H1 (cell line): ENCODE measurements at regions not wholly inside any gene's neighbourhood (a gene's known extent, or its start where the extent isn't known, plus 50 kb on each side); places are given as distances from the start of the nearest gene placed in this dataset.

Source experiments
- CTCF ChIA-PET: fragments of 300-600 bp; sonication (Branson Sonifier 250); formaldehyde crosslinking; loops from one replicate; lab custom pipeline; 2021; ENCODE audit not compliant: partially characterized antibody; lab: Charles Lee
- POLR2A ChIA-PET: fragments of 300-600 bp; sonication (Branson Sonifier 250); formaldehyde crosslinking; loops from one replicate; lab custom pipeline; 2021; ENCODE audit warnings: inconsistent platforms; ENCODE audit not compliant: partially characterized antibody; lab: Charles Lee
- DNase-seq, 2 experiments: peaks; one replicate each; pipeline versions ENCODE4 v3.0.0 to v3.0.0-alpha.2; 2010 to 2022; ENCODE audit warnings: low spot score in 2 of 2, low read depth in 1 of 2, mixed read lengths in 1 of 2
- FAIRE-seq: peaks from 2 replicates; lab custom pipeline; 2011; peaks lifted over from hg19 to GRCh38; lab: Jason Lieb, UNC
- H2AFZ ChIP-seq: 2 replicates; pipeline ENCODE4 v1.8.1; 2012; ENCODE audit warnings: low read length, inconsistent platforms
- H2AK5ac ChIP-seq: 2 replicates; pipeline ENCODE4 v1.6.1; 2013; ENCODE audit warnings: low read depth, low read length
- H2BK120ac ChIP-seq: replicated peaks from 2 replicates; pipeline ENCODE3; 2013; ENCODE audit warnings: low read depth, low read length, inconsistent platforms
- H2BK12ac ChIP-seq: 2 replicates; pipeline ENCODE4 v1.6.1; 2013; ENCODE audit warnings: low read depth, low read length
- H2BK15ac ChIP-seq: 2 replicates; pipeline ENCODE4 v1.6.1; 2013; ENCODE audit warnings: low read length
- H2BK20ac ChIP-seq: 2 replicates; pipeline ENCODE4 v1.6.1; 2013; ENCODE audit warnings: low read length
- H2BK5ac ChIP-seq: 2 replicates; pipeline ENCODE4 v1.6.1; 2013; ENCODE audit warnings: low read depth, low read length
- H3K14ac ChIP-seq: 2 replicates; pipeline ENCODE4 v1.6.1; 2013; ENCODE audit warnings: inconsistent platforms; ENCODE audit not compliant: insufficient read length
- H3K18ac ChIP-seq: 2 replicates; pipeline ENCODE4 v1.6.1; 2013; ENCODE audit warnings: low read length; ENCODE audit errors: extremely low read depth
- H3K23ac ChIP-seq: 2 replicates; pipeline ENCODE4 v1.6.1; 2013; ENCODE audit warnings: inconsistent platforms; ENCODE audit not compliant: insufficient read length
- H3K23me2 ChIP-seq: 2 replicates; pipeline ENCODE4 v1.6.1; 2013; ENCODE audit warnings: low read depth, low read length
- H3K27ac ChIP-seq: 2 replicates; pipeline ENCODE4 v1.6.1; 2011; ENCODE audit warnings: low read depth, low read length, inconsistent platforms
- H3K27me3 ChIP-seq, 4 experiments: replicated peaks in 1 of 4; 1 replicate in 1 of 4; 2 replicates in 3 of 4; pipeline versions ENCODE4 v1.6.1 to v1.8.1; 2011 to 2013; ENCODE audit warnings: low read length in 3 of 4, mild to moderate bottlenecking in 3 of 4, inconsistent platforms in 2 of 4, mixed read lengths in 2 of 4, moderate library complexity in 1 of 4; ENCODE audit not compliant: control insufficient read depth in 3 of 4, insufficient read depth in 3 of 4; ENCODE audit errors: extremely low read depth in 1 of 4
- H3K36me3 ChIP-seq, 4 experiments: 2 replicates each; pipeline versions ENCODE4 v1.6.1 to v1.8.1; 2011 to 2013; ENCODE audit warnings: mild to moderate bottlenecking in 4 of 4, low read length in 3 of 4, moderate library complexity in 2 of 4, control low read depth in 1 of 4, inconsistent platforms in 1 of 4; ENCODE audit not compliant: insufficient read depth in 4 of 4, control insufficient read depth in 2 of 4
- H3K4ac ChIP-seq: replicated peaks from 2 replicates; pipeline ENCODE3; 2013; ENCODE audit warnings: low read length, low read depth, mixed read lengths, inconsistent platforms; ENCODE audit not compliant: insufficient read length
- H3K4me1 ChIP-seq, 4 experiments: replicated peaks in 1 of 4; 1 replicate in 1 of 4; 2 replicates in 3 of 4; pipeline versions ENCODE4 v1.6.1 to v1.8.1; 2011 to 2013; ENCODE audit warnings: low read length in 3 of 4, inconsistent platforms in 2 of 4, mixed read lengths in 1 of 4; ENCODE audit not compliant: insufficient read depth in 4 of 4, control insufficient read depth in 3 of 4
- H3K4me2 ChIP-seq, 2 experiments: 2 replicates each; pipeline versions ENCODE4 v1.6.1 to v1.8.1; 2011 to 2013; ENCODE audit warnings: low read depth in 2 of 2, low read length in 2 of 2, control low read depth in 1 of 2, inconsistent platforms in 1 of 2, mild to moderate bottlenecking in 1 of 2; ENCODE audit not compliant: insufficient read depth in 1 of 2
- H3K4me3 ChIP-seq, 4 experiments: fragments of 200-600, 300-600 bp in 1 of 4; sonication (generic), shearing (Covaris generic), sonication (Bioruptor Twin) in 1 of 4; 2 replicates each; pipeline versions ENCODE4 v1.5.1 to v1.8.1; 2011 to 2016; ENCODE audit warnings: low read length in 4 of 4, low read depth in 3 of 4, control low read depth in 2 of 4, inconsistent platforms in 2 of 4, mild to moderate bottlenecking in 2 of 4, mixed read lengths in 1 of 4, moderate library complexity in 1 of 4; ENCODE audit not compliant: insufficient read depth in 2 of 4; ENCODE audit errors: extremely low read depth in 1 of 4
- H3K56ac ChIP-seq: replicated peaks from 2 replicates; pipeline ENCODE3; 2013; ENCODE audit warnings: low read depth, mild to moderate bottlenecking, mixed read lengths, low read length, inconsistent platforms; ENCODE audit not compliant: insufficient read length
- H3K79me1 ChIP-seq: 2 replicates; pipeline ENCODE4 v1.6.1; 2013; ENCODE audit warnings: low read depth, low read length, control low read depth
- H3K79me2 ChIP-seq, 2 experiments: 2 replicates each; pipeline versions ENCODE4 v1.6.1 to v1.8.1; 2012 to 2013; ENCODE audit warnings: low read length in 2 of 2, mild to moderate bottlenecking in 2 of 2, inconsistent platforms in 1 of 2; ENCODE audit not compliant: insufficient read depth in 2 of 2, control insufficient read depth in 1 of 2
- H3K9ac ChIP-seq, 4 experiments: replicated peaks in 1 of 4; 1 replicate in 1 of 4; 2 replicates in 3 of 4; pipeline versions ENCODE4 v1.6.1 to v1.8.1; 2011 to 2013; ENCODE audit warnings: low read depth in 3 of 4, low read length in 3 of 4, control low read depth in 2 of 4, mild to moderate bottlenecking in 2 of 4, moderate library complexity in 2 of 4, inconsistent platforms in 1 of 4; ENCODE audit errors: extremely low read depth in 1 of 4
- H3K9me3 ChIP-seq, 2 experiments: 2 replicates each; pipeline versions ENCODE4 v1.6.1 to v1.8.1; 2012 to 2013; ENCODE audit warnings: mild to moderate bottlenecking in 2 of 2, moderate library complexity in 2 of 2, control low read depth in 1 of 2, inconsistent platforms in 1 of 2, low read depth in 1 of 2, low read length in 1 of 2, mixed read lengths in 1 of 2; ENCODE audit not compliant: insufficient read depth in 2 of 2
- H4K20me1 ChIP-seq, 2 experiments: replicated peaks in 1 of 2; 2 replicates each; pipeline versions ENCODE3 to v1.8.1; 2011 to 2013; ENCODE audit warnings: inconsistent platforms in 2 of 2, low read length in 2 of 2, mild to moderate bottlenecking in 1 of 2; ENCODE audit not compliant: insufficient read depth in 2 of 2, control insufficient read depth in 1 of 2
- H4K5ac ChIP-seq: 2 replicates; pipeline ENCODE4 v1.6.1; 2013; ENCODE audit warnings: low read length, low read depth, mixed read lengths, inconsistent platforms; ENCODE audit not compliant: insufficient read length
- H4K8ac ChIP-seq: 2 replicates; pipeline ENCODE4 v1.8.0; 2013; ENCODE audit warnings: mild to moderate bottlenecking, moderate library complexity, low read length, inconsistent platforms; ENCODE audit not compliant: insufficient read depth; ENCODE audit errors: extremely low read depth
- H4K91ac ChIP-seq: replicated peaks from 2 replicates; pipeline ENCODE3; 2013; ENCODE audit warnings: low read length, mixed read lengths, inconsistent platforms; ENCODE audit not compliant: insufficient read length
- ATF3 ChIP-seq: IDR thresholded peaks from 2 replicates; pipeline ENCODE4 v1.6.1; 2011; ENCODE audit warnings: low read depth, mild to moderate bottlenecking, low read length; ENCODE audit not compliant: insufficient read depth
- BACH1 ChIP-seq: IDR thresholded peaks from 2 replicates; pipeline ENCODE4 v1.6.1; 2012; ENCODE audit warnings: low read length, improper control_type of control experiment
- CBX5 ChIP-seq: fragments of 300-800, 300-1000 bp; sonication (generic); IDR thresholded peaks from 2 replicates; pipeline ENCODE4 v1.7.1; 2016; ENCODE audit warnings: antibody characterized with exemption, low read length, low read depth
- CHD2 ChIP-seq: IDR thresholded peaks from 2 replicates; pipeline ENCODE4 v1.6.1; 2012; ENCODE audit warnings: low read length, improper control_type of control experiment
- FOSL1 ChIP-seq: IDR thresholded peaks from 2 replicates; pipeline ENCODE4 v1.6.1; 2011; ENCODE audit warnings: mild to moderate bottlenecking, low read depth, low read length, moderate library complexity; ENCODE audit not compliant: insufficient read depth
- HDAC2 ChIP-seq, 2 experiments: fragments of 300-600 bp in 1 of 2; sonication (generic) in 1 of 2; IDR thresholded peaks; 2 replicates each; pipeline ENCODE4 v1.6.1; 2011 to 2012; ENCODE audit warnings: low read depth in 2 of 2, low read length in 2 of 2, mild to moderate bottlenecking in 2 of 2, moderate library complexity in 2 of 2, borderline replicate concordance in 1 of 2, inconsistent platforms in 1 of 2
- POU5F1 ChIP-seq: IDR thresholded peaks from 2 replicates; pipeline ENCODE4 v1.6.1; 2011; ENCODE audit warnings: low read depth, mild to moderate bottlenecking, low read length, moderate library complexity
- RNF2 ChIP-seq: fragments of 200-900, 300-1000 bp; sonication (generic); IDR thresholded peaks from 2 replicates; pipeline ENCODE4 v1.7.1; 2016; ENCODE audit warnings: borderline replicate concordance, low read depth, mild to moderate bottlenecking, antibody characterized with exemption, low read length; ENCODE audit not compliant: poor library complexity, severe bottlenecking; ENCODE audit errors: missing control alignments
- RXRA ChIP-seq: IDR thresholded peaks from 2 replicates; pipeline ENCODE4 v1.6.1; 2011; ENCODE audit warnings: low read depth, mild to moderate bottlenecking, low read length, moderate library complexity; ENCODE audit not compliant: insufficient read depth
- SAP30 ChIP-seq: fragments of 300-600 bp; sonication (generic); IDR thresholded peaks from 2 replicates; pipeline ENCODE4 v1.7.1; 2012; ENCODE audit warnings: low read length, moderate library complexity, mild to moderate bottlenecking, inconsistent platforms; ENCODE audit not compliant: insufficient read depth, insufficient replicate concordance
- SIN3A ChIP-seq, 2 experiments: IDR thresholded peaks in 1 of 2; conservative IDR thresholded peaks in 1 of 2; 2 replicates each; pipeline ENCODE4 v1.6.1; 2011 to 2012; ENCODE audit warnings: low read length in 2 of 2, improper control_type of control experiment in 1 of 2, low read depth in 1 of 2, mild to moderate bottlenecking in 1 of 2
- SP2 ChIP-seq: IDR thresholded peaks from 2 replicates; pipeline ENCODE4 v1.6.1; 2012; ENCODE audit warnings: mild to moderate bottlenecking, low read length, inconsistent platforms
- SP4 ChIP-seq: IDR thresholded peaks from 2 replicates; pipeline ENCODE4 v1.6.1; 2012; ENCODE audit warnings: low read length, inconsistent platforms
- WGBS, 2 experiments: shearing (Covaris generic) in 1 of 2; methylation state at CpG; one replicate each; pipeline versions ENCODE4 v1.1.6 to v1.1.7; 2013 to 2015; ENCODE audit warnings: low lambda C conversion rate in 2 of 2, mixed read lengths in 2 of 2, inconsistent platforms in 1 of 2, low coverage in 1 of 2, missing lambda C conversion rate in 1 of 2; ENCODE audit not compliant: insufficient replicate concordance in 2 of 2, insufficient coverage in 1 of 2, insufficient read length in 1 of 2; ENCODE audit errors: extremely low coverage in 1 of 2, missing lambda C conversion rate in 1 of 2; 5-methylcytosine and 5-hydroxymethylcytosine counted together

GRCh38 chr14:30373053-30373452 lies 185.9 kb upstream of the G2E3 start:
- Histone ChIP-seq H2BK20ac (no peak overlapping the region), H2AFZ (no peak overlapping the region), H3K14ac (no peak overlapping the region), H3K4me1 (0 out of 7 replicates have a peak, but pooled peaks cover 0 to 2% (median 0%) of the 10 kb centered on the region in 4 experiments), H3K9me3 (no peaks in the 10 kb centered on the region; a peak in 1 of 4 replicates), H3K56ac (no peak overlapping the region), H3K27ac (no peak overlapping the region), H3K23me2 (no peaks in the 10 kb centered on the region), H3K18ac (no peak overlapping the region), H3K79me1 (no peaks in the 10 kb centered on the region), H2BK12ac (no peak overlapping the region), H4K20me1 (no peaks in the 10 kb centered on the region), H2BK15ac (no peak overlapping the region), H3K4me2 (no peak overlapping the region), H4K8ac (no peak overlapping the region), H3K27me3 (no peaks in the 10 kb centered on the region), H4K5ac (no peak overlapping the region), H2BK5ac (no peak overlapping the region), H3K23ac (no peak overlapping the region), H2AK5ac (no peak overlapping the region), H2BK120ac (no peak overlapping the region), H3K79me2 (no peaks in the 10 kb centered on the region), H4K91ac (no peak overlapping the region), H3K4ac (no peak overlapping the region), H3K4me3 (no peak overlapping the region), H3K9ac (no peak overlapping the region), H3K36me3 (no peaks in the 10 kb centered on the region)
- ChIA-PET POLR2A (no interaction called here), CTCF (interaction anchor here (0.6 to 4.7 kb wide), 8 partner anchors 12 to 825 kb away, joined by 3 to 33 read pairs (median 4); no protein-coding TSS in a partner anchor)
- DNase-seq: no peak
- 90% methylated on average over 2 of the region's 2 CpGs; no CpG with 5 or more reads in 1 of the 2 experiments for WGBS, 2 experiments
- no peak for FAIRE-seq
- TF ChIP-seq SP2 (no peak), ATF3 (no peak), CBX5 (no peak), SP4 (no peak), SIN3A (conservative IDR thresholded peaks at IDR 0.05 in 1 of 2, IDR thresholded peaks at IDR 0.05 in 1 of 2; ENCODE audit: low read depth in 1 of 2, low read length in 2 of 2) (no peak), RXRA (no peak), BACH1 (no peak), POU5F1 (no peak), CHD2 (no peak), HDAC2 (IDR thresholded peaks at IDR 0.05; ENCODE audit: borderline replicate concordance in 1 of 2, low read depth in 2 of 2, low read length in 2 of 2) (no peak), RNF2 (no peak), SAP30 (no peak), FOSL1 (no peak)
